ENCODE measurements at regions not wholly inside any gene's neighbourhood (a gene's known extent, or its start where the extent isn't known, plus 50 kb on each side); places are given as distances from the start of the nearest gene placed in this dataset.

GRCh38 chr11:115774756-115775155, 270.5 kb upstream of the CADM1 start:
- TF ChIP-seq CTCF (IDR thresholded peaks at IDR 0.05) (no peak), EP300 (IDR thresholded peaks at IDR 0.05) (no peak), POLR2A (IDR thresholded peaks at IDR 0.05) (no peak), POLR2AphosphoS5 (IDR thresholded peaks at IDR 0.05) (no peak)

Measured in suprapubic skin (tissue), 4 donors.